GM11168 (cell line): ENCODE measurements at regions not wholly inside any gene's neighbourhood (a gene's known extent, or its start where the extent isn't known, plus 50 kb on each side); places are given as distances from the start of the nearest gene placed in this dataset.
"Not testable (repeated sequence)": the region's sequence is repeated elsewhere in the genome, so short reads cannot be mapped to it uniquely, and the experiment has no call there.

ENCODE experiments used
- in situ Hi-C: fragments of 300-500 bp; cut with MboI; formaldehyde crosslinking; loops from one replicate; pipeline ENCODE4 v1.12.0; 2022; ENCODE audit warnings: low sequenced_read_pairs; ENCODE audit not compliant: unreplicated experiment

DNA sequence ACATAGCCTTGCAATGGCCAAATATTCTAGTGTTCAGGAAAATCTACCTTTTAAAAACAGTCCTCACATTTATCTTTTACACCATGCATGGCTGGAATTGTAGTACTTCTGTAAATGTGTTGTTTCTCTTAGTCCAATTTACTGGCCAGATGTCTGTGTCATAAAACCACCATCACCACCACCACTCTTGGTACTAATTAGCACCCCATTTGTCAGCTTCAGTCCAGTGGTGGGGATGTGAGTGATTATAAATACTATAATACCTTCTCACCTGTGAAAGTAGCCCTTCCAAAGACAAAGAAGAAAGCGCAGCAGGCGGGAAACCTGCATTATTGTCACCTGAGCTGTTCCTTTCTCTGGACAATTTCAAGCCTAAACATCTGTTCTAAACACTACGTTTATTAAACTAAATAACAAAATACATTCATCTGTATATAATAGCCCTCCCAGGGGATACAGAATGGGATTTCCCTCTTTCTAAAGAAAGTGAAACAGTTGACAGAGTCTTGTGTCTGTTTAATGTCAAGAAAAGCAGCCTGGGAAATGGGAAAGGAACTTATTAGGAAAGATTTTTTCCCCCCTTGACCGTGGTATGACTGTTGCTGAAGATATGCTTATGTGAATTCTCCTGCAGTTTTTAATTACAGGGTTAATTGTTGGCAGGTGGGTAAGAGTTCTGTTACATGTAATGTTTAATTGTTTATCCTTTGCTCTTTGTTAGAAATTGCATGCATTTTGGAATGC is 144.5 kb upstream of the NUDT12 start:
- in situ Hi-C loops, result no loop called here

DNA sequence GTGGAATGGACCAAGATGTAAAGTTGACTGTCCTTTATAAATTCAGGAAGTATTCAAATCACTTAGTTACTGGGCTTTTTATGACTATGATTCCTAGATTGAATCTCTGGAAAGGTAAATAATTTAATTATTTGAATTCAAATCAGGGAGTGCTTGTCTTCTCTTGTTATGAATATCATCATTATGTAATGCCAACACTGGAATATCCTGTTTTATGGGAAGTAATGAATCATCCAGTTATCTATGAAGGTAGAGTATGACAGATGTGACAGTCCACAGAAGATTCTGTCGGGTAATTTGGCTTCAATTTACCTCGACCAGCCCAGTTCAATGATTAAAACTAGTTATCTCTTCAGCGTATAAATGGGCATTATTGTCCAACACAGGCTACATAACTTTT is 141.0 kb upstream of the NUDT12 start:
- in situ Hi-C loops, result no loop called here

DNA sequence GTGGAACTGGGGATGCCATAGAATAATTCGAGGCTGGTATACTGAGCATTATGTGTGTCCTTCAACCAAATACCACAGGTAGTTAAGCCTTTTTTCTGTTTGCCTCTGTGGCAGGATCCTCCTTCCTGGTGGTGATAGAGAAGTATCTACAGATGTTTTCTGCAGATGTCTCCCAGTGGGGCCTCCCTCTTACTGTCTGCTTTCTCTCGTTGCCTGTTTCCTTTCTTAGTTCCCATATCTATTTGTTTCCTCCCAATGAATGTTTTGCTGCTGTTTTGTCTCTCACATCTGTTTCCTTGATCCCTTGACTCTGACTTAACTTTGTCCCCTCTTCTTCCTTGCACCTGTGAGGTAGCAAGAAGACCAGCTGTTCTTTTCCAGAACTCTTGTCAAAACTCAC is 130.9 kb upstream of the NUDT12 start:
- in situ Hi-C loops, result no loop called here

DNA sequence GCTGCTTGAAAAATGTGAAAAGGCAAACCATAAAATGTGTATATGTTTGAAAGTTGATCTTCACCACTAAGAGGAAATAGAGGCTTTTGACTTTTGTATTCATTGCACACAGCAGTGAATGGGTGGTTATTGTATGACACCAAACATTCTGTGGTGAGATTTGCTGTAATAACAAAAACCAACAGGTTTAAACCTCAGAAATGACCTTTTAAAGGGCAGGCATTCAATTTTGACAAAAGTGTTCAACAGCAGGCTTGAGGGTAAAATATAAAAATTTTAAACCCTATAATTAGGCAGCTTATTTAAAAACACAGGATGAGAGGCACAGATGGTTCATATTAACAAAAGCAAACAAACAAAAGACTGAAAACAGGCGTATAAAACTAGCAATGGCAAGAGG is 128.1 kb upstream of the NUDT12 start:
- in situ Hi-C loops, result no loop called here

DNA sequence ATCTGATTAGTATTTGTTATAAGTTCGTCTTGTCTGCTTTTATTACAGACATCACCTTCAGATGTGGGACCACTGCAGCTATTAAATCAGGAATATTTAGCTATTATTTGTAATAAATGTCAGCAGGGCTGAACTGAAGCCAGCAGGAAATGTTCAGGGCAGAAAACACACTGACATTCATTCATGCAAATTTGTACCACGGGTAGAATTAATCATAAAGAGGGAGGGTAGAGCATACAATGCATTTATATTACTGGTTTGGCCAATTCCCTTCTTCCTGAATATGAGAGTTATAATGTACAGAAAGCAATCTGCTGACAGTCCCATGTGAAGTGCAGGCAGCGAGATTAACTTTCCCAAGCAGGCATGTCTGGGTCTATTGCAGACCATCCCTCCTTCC is 117.3 kb upstream of the NUDT12 start:
- in situ Hi-C loops, result no loop called here

DNA sequence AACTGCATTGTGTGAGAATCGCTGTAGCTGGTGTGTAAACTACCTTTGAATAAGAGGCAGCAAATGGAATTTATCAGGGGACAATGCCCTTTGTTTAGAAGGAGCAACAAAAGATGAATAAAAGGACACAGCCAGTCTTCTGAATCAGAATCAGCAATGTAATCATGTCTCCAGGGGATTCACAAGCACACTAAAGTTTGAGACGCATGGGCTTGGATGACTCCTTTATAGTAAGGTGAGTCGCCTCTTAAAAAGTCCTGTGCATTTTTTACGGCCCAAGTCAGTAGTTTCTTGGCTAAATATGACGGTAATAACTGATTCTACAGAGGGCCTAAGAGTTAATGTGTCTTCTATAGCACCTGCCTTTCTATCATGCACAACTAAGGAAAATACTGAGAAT is 113.6 kb upstream of the NUDT12 start:
- in situ Hi-C loops, result not testable (repeated sequence)

DNA sequence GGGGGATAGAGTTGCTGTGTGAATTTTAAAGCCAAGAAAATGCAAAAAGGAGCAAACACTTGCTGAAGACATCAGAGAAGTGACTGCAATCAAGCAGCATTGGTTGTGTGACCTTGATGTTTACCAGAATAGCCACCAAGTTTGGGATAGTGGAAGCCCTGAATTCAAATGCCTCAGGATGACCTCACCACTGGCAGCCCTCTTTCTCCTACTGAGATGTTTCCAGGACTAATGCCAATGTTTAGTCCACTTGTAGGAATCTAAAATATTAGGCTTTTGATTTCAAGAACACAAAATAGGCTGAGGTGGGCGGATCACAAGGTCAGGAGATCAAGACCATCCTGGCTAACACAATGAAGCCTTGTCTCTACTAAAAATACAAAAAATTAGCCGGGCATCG is 112.2 kb upstream of the NUDT12 start:
- in situ Hi-C loops, result no loop called here

DNA sequence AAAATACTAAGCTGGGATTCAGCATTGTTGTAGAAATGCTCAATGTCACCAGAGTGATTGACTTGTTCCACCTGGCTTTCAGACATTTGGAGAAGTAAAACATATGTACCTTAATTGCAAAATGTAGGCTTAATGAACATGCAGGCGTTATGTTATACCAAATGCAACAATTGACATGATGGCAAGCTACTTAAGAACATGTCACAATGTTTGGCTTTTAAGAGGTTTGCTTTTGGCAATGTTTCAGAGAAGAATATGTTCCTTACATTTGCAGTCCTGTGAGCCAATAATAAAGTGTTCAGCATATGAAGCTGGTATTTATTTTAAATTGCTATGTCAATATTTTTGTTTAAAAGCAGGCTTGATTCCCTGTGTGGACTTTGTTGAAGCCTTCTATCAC is 111.7 kb upstream of the NUDT12 start:
- in situ Hi-C loops, result no loop called here

DNA sequence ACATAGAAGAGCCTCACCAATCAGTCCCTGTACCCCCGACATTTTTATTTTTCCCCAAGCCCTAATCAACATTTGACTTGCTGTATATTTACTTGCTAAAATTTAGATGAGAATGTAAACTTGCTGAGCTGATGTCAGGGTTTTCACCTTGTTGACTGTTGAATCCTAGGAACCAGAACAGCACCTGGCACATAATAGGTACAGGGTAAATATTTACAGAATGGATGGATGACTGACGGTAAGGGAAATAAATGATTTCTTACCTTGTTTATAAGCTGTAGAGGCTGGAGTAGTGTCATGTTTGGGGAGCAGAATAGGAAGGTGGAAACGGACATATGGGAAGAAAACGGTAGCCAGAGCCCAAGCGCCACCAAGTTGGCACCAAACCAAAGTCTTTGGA is 107.0 kb upstream of the NUDT12 start:
- in situ Hi-C loops, result no loop called here

DNA sequence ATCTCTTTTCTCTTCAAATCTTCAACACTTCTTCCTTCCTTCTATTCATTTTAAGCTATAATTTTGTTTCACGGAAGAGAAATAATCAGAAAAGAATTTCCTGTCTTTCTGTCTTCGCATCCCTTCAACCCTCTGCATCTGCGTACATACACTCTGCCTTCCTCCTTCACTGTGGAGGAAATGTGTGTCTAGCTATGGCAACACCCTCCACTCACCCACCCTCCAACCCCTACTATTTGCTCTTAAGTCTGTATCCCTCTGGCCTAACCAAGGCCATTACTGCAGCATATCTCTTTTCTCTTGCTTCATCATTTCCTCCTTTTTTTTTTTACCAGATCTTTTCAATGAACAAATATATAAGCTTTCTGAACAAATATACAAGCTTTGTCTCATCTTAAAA is 105.7 kb upstream of the NUDT12 start:
- in situ Hi-C loops, result no loop called here

DNA sequence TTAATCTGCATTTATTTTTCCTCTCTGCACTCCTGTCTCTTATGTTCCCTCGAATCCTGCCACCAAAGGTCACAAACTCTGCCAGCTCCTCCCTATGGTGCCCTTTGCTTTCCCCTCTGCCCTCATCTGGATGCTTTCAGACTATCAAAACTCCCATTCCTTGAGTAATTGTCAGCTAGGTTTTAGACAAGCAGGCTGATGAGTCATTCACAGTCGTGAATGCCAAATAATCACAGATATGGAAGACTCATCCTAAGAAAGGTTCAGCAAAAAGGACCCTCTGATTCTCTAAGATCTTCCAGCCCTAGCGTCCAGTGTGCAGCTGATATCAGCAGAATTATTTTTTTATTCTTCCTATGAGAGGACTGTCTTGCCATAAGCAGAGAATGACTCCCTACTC is 104.5 kb upstream of the NUDT12 start:
- in situ Hi-C loops, result no loop called here

DNA sequence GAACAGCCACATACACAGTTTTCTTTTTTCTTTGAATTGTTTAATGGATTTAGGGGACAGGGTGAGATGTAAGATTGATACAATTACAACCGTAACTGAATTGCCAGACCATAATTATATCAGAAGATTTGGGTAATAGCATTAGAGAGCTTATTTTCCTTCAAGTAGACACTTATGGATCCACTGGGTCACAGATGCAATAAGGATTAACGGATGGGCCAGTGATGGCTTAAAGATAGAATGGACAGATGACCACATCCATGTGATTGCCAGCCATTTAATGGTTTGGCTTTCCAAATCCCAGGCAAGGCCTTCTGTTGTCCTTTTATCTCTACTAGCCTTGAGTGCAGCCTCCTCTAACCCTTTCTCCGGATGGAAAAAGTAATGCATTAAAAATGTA is 94.7 kb upstream of the NUDT12 start:
- in situ Hi-C loops, result no loop called here

DNA sequence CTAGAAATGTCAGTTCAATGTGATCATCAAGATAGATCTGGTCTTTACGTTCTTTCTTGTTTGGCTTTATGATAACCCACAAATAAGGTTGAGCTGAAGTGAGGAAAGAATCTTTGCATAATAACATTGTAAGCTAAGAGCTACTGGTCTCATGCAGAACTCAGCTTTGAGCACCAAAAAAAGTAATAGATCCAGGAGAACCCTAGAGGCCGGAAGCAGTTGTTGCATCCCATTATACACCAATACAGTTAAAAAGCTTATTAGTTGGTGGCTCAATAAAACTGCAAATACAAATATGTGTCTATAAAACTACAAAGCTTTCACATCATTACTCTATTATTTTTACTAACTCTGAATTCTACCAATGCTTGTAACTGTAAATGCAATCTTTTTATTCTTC is 85.5 kb upstream of the NUDT12 start:
- in situ Hi-C loops, result no loop called here

DNA sequence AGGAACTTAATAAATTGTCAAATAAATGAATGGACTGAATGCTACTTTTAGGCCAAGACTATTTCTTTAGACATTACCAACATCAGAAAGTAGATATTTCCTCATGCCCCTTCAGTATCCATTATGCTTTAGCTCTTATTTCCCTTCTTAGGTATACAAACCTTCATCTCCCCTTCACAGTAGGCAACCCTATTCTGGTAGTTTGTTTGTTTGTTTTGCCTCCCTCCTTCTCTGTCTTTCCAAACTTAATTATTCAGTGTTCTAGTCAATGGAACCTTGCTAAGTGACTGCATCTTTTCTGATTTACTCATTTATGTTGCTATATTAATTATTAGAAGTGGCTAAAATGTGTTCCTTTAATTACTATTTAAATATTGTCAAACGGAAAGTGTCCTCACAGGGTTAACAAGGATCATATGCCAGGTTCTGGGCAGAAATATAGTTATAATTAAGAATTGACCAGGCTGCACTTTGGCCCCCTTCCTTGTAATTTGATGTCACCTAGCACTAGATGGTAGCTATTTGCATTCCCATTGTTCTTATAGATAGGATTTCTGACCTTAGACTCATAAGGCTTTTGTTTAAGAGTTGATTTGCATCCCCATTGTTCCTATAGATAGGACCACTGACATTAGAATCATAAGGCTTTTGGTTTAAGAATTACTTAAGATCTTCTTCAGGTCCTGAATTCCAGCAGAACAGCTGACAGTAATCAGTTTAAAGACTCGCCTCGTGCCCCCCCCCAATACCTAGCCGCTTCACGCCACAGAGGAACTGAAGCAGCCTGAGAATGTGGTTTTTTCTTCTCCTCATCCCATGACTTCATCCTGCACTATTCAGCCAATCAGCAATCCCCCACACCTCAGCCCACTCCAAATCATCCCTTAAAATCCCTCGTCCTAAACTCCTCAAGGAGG is 84.4 kb upstream of the NUDT12 start:
- in situ Hi-C loops, result no loop called here

DNA sequence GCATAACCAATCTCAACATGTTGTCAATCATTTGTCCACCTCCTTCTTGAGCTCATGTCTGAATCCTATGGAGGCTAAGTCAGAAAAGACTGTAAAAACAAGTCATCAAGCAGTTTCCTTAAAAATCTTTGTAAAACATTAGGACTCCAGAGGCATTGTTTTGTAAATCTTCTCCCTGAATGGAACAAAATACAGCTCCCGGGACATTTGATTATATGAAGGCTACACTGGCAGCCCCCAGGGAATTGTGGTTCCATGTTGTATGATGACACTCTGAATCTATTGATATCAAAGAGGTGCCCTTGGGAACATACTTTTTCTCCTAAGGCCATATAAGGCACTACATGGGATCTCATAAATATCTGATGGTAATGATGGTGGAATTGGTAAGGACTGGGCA is 83.2 kb upstream of the NUDT12 start:
- in situ Hi-C loops, result no loop called here

DNA sequence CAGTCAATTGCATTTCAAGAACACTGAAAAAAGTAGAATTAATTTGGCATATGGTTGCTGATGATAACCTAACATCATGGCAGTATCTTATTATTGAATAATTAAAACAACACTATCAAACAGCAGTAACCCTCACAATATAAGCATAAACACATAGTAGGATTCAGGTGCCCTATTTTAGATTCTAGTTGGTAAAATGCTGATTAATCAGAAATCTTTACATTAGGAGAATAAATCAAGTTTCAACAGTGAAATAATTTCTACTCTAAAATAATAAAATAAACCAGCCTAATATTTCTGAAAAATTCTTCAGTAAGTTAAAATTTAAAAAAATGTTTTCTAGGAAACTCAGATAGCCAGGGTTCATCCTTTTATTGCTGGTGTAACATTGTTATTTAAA is 76.4 kb upstream of the NUDT12 start:
- in situ Hi-C loops, result no loop called here

DNA sequence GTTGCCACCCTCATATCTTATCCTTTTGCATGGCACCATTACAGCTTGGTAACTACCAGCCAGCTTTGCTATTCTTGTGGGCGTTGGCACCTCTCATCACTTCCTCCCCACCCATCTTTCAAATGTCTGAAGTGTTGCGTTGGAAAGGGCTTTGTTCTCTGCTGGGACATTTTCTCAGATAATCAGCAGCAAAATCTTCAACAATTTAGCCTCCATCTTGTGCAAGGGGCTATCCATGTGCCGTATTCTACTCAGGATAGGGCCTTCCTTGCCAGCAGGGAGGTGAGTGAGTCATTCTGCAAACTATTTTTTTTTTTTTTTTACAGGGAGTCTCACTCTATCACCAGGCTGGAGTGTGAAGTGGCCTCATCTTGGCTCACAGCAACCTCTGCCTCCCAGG is 62.1 kb upstream of the NUDT12 start:
- in situ Hi-C loops, result no loop called here

DNA sequence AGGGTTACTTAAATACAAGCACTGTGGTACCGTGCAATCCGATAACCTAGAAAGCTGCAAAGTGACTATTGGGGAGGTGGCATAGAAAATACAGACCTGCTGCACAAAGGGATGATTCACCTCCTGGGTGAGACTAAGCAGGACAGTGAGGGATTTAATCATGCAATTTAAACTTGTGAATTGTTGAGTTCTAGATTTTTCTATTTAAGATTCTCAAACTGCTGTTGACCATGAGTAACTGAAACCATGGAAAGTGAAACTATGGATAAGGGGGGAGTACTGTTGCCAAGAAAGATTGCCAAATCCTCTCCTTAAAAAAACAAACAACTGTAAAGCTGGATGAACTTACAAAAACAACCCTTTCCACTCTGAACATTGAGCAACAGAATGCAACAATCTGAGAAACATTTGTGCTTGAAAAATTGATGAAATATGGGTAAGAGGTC is 61.5 kb upstream of the NUDT12 start:
- in situ Hi-C loops, result no loop called here

DNA sequence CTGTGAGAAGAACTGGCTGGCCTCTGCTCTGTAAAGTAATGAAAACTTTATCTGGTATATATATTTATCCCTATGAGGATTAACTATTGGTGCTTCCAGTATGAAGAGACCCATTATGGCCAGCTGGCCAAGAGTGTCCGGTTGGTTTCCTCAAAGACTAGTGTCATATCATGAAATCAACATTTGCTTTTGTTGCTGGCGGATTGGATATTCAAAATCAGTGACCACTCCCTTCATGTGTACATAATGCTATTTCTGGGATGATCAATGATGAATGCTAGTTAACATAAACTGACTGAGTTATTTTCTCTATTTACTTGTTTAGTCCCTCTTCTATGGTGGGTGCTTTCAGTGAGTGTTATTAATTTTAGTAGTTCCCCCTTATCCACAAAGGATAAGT is 60.8 kb upstream of the NUDT12 start:
- in situ Hi-C loops, result no loop called here

DNA sequence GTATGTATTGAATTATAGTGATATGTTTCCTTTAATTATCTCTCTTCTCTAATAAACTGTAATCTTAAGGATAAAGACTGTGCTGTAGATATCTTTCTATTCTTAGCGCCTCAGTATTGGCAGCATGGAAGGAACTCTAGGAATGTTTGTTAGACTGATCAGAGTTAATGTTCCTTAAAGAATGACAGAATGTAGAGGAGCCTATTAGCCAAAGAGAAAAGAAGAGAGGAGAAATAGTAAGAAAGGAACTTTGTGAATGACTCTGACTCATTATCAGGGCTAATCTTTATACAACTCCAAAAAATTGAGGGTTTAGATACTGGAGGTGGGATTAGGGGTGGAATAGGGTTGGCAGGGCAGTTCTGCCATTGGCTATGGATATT is 59.0 kb upstream of the NUDT12 start:
- in situ Hi-C loops, result no loop called here

DNA sequence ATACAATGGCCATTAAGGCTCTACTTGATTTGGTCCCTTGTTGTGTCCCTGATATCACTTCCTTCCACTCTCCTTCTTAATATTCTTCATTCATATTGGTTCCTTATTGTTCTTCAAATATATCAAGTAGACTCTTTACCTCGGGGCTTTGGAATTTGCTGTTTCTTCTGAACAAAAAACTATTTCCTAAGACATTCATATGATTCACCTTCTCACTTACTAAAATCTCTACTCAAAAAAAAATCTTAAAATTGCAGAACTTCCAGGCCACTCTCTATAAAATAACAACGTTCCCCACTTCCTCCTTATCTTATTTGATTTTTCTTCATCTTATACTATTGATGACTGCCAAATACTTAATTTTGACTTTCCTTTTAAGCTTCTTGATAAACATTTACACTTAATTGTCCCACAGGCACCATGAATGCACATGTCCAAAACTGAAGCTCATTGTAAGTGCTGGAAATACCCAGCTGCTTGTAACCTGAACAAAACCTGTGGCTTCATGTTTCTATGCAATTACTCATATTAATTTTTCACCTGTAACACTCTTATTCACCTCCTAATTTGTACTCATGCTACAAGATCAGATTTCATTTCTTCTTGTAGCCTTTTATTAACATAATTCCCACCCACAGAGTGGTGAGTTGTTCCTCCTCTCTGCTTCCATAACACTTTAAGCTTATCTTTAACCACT is 58.4 kb upstream of the NUDT12 start:
- in situ Hi-C loops, result no loop called here
